ENCODE measurements at regions not wholly inside any gene's neighbourhood (a gene's known extent, or its start where the extent isn't known, plus 50 kb on each side); places are given as distances from the start of the nearest gene placed in this dataset.
"Not testable (repeated sequence)": the region's sequence is repeated elsewhere in the genome, so short reads cannot be mapped to it uniquely, and the experiment has no call there.

GRCh38 chr15:20237256-20238020 is 304.2 kb downstream of the GOLGA6L6 start:
- H3K9me3 Mint-ChIP-seq, H3K4me1 Mint-ChIP-seq, DNase-seq, H3K27ac Mint-ChIP-seq, H3K27me3 Mint-ChIP-seq, ATAC-seq, H3K4me3 Mint-ChIP-seq: not testable (repeated sequence)

GRCh38 chr15:20235728-20236127 is 305.9 kb downstream of the GOLGA6L6 start:
- H3K27ac Mint-ChIP-seq, DNase-seq, H3K27me3 Mint-ChIP-seq, H3K4me3 Mint-ChIP-seq, H3K4me1 Mint-ChIP-seq, ATAC-seq, H3K9me3 Mint-ChIP-seq: not testable (repeated sequence)

- not testable (repeated sequence) for H3K27ac Mint-ChIP-seq, H3K4me3 Mint-ChIP-seq, ATAC-seq, DNase-seq, H3K9me3 Mint-ChIP-seq, H3K27me3 Mint-ChIP-seq, H3K4me1 Mint-ChIP-seq
Observed at GRCh38 chr15:20234006-20234540, 307.5 kb downstream of the GOLGA6L6 start.

GRCh38 chr15:20232457-20232856 is 309.1 kb downstream of the GOLGA6L6 start:
- not testable (repeated sequence) for ATAC-seq, H3K4me1 Mint-ChIP-seq, H3K9me3 Mint-ChIP-seq, DNase-seq, H3K27me3 Mint-ChIP-seq, H3K27ac Mint-ChIP-seq, H3K4me3 Mint-ChIP-seq

- not testable (repeated sequence) for H3K4me3 Mint-ChIP-seq, H3K9me3 Mint-ChIP-seq, ATAC-seq, DNase-seq, H3K4me1 Mint-ChIP-seq, H3K27me3 Mint-ChIP-seq, H3K27ac Mint-ChIP-seq
Observed at GRCh38 chr15:20230656-20231055, 310.9 kb downstream of the GOLGA6L6 start.

- H3K9me3 Mint-ChIP-seq, H3K4me1 Mint-ChIP-seq, ATAC-seq, DNase-seq, H3K27ac Mint-ChIP-seq, H3K27me3 Mint-ChIP-seq, H3K4me3 Mint-ChIP-seq: not testable (repeated sequence)
Observed at GRCh38 chr15:20228791-20229190, 312.8 kb downstream of the GOLGA6L6 start.

GRCh38 chr15:20227119-20227853 is 314.3 kb downstream of the GOLGA6L6 start:
- H3K4me3 Mint-ChIP-seq, DNase-seq, H3K9me3 Mint-ChIP-seq, H3K27ac Mint-ChIP-seq, ATAC-seq, H3K27me3 Mint-ChIP-seq, H3K4me1 Mint-ChIP-seq: not testable (repeated sequence)

- not testable (repeated sequence) for H3K27ac Mint-ChIP-seq, ATAC-seq, H3K4me3 Mint-ChIP-seq, H3K9me3 Mint-ChIP-seq, DNase-seq, H3K4me1 Mint-ChIP-seq, H3K27me3 Mint-ChIP-seq
Observed at GRCh38 chr15:20226531-20226930, 315.1 kb downstream of the GOLGA6L6 start.

GRCh38 chr15:20221063-20221462 is 320.5 kb downstream of the GOLGA6L6 start:
- ATAC-seq, H3K4me3 Mint-ChIP-seq, H3K27me3 Mint-ChIP-seq, H3K9me3 Mint-ChIP-seq, H3K4me1 Mint-ChIP-seq, H3K27ac Mint-ChIP-seq, DNase-seq: not testable (repeated sequence)

GRCh38 chr15:20219171-20219570 is 322.4 kb downstream of the GOLGA6L6 start:
- H3K27me3 Mint-ChIP-seq, ATAC-seq, H3K4me1 Mint-ChIP-seq, H3K27ac Mint-ChIP-seq, DNase-seq, H3K4me3 Mint-ChIP-seq, H3K9me3 Mint-ChIP-seq: not testable (repeated sequence)

- not testable (repeated sequence) for H3K27ac Mint-ChIP-seq, ATAC-seq, DNase-seq, H3K4me3 Mint-ChIP-seq, H3K27me3 Mint-ChIP-seq, H3K9me3 Mint-ChIP-seq, H3K4me1 Mint-ChIP-seq
Observed at GRCh38 chr15:20215700-20216099, 325.9 kb downstream of the GOLGA6L6 start.

GRCh38 chr15:20214101-20214500 is 327.5 kb downstream of the GOLGA6L6 start:
- H3K27me3 Mint-ChIP-seq, DNase-seq, ATAC-seq, H3K4me1 Mint-ChIP-seq, H3K9me3 Mint-ChIP-seq, H3K4me3 Mint-ChIP-seq, H3K27ac Mint-ChIP-seq: not testable (repeated sequence)

GRCh38 chr15:20211508-20211907 is 330.1 kb downstream of the GOLGA6L6 start:
- not testable (repeated sequence) for H3K9me3 Mint-ChIP-seq, H3K4me3 Mint-ChIP-seq, ATAC-seq, H3K27ac Mint-ChIP-seq, H3K4me1 Mint-ChIP-seq, DNase-seq, H3K27me3 Mint-ChIP-seq

- not testable (repeated sequence) for H3K27me3 Mint-ChIP-seq, H3K9me3 Mint-ChIP-seq, H3K4me1 Mint-ChIP-seq, ATAC-seq, DNase-seq, H3K4me3 Mint-ChIP-seq, H3K27ac Mint-ChIP-seq
Observed at GRCh38 chr15:20209973-20210372, 331.6 kb downstream of the GOLGA6L6 start.

GRCh38 chr15:20207607-20208006 is 334.0 kb downstream of the GOLGA6L6 start:
- ATAC-seq, H3K4me3 Mint-ChIP-seq, DNase-seq, H3K9me3 Mint-ChIP-seq, H3K27me3 Mint-ChIP-seq, H3K4me1 Mint-ChIP-seq, H3K27ac Mint-ChIP-seq: not testable (repeated sequence)

- ATAC-seq, H3K27me3 Mint-ChIP-seq, H3K4me1 Mint-ChIP-seq, H3K9me3 Mint-ChIP-seq, DNase-seq, H3K4me3 Mint-ChIP-seq, H3K27ac Mint-ChIP-seq: not testable (repeated sequence)
Observed at GRCh38 chr15:20207198-20207597, 334.4 kb downstream of the GOLGA6L6 start.

Measured in stimulated activated naive CD8-positive, alpha-beta T cell treated with anti-CD3 and anti-CD28 coated beads, Interleukin-15, amount 100 ng/mL, for 72 hours (primary cell).